T1000 (cell line): ENCODE measurements at regions not wholly inside any gene's neighbourhood (a gene's known extent, or its start where the extent isn't known, plus 50 kb on each side); places are given as distances from the start of the nearest gene placed in this dataset.

Source experiments
- DNase-seq: peaks from one replicate; lab custom pipeline; 2025; ENCODE audit warnings: mixed read lengths; lab: John Stamatoyannopoulos, UW

- DNase-seq = no peak
Measured at GRCh38 chr9:89911721-89912604, 307.2 kb downstream of the GADD45G start.

GRCh38 chr9:89912605-89912953 is 307.8 kb downstream of the GADD45G start:
- DNase-seq = no peak

- DNase-seq = no peak
Measured at GRCh38 chr9:89915187-89915586, 310.4 kb downstream of the GADD45G start.

GRCh38 chr9:89916001-89916597 is 311.3 kb downstream of the GADD45G start:
- no peak for DNase-seq

GRCh38 chr9:89917861-89918260 is 313.0 kb downstream of the GADD45G start:
- no peak for DNase-seq

GRCh38 chr9:89919171-89919681 is 314.4 kb downstream of the GADD45G start:
- DNase-seq = no peak

- DNase-seq = no peak
Measured at GRCh38 chr9:89920131-89920530, 315.3 kb downstream of the GADD45G start.

GRCh38 chr9:89920951-89921350 is 316.1 kb downstream of the GADD45G start:
- DNase-seq = no peak

- DNase-seq = no peak
Measured at GRCh38 chr9:89922099-89922498, 317.3 kb downstream of the GADD45G start.

GRCh38 chr9:89923174-89923573 is 318.4 kb downstream of the GADD45G start:
- no peak for DNase-seq

GRCh38 chr9:89923961-89924504 is 319.2 kb downstream of the GADD45G start:
- DNase-seq = no peak

GRCh38 chr9:89924611-89925010 is 319.8 kb downstream of the GADD45G start:
- no peak for DNase-seq

- no peak for DNase-seq
Measured at GRCh38 chr9:89926167-89926566, 321.4 kb downstream of the GADD45G start.

GRCh38 chr9:89926691-89927220 is 321.9 kb downstream of the GADD45G start:
- no peak for DNase-seq

- DNase-seq = no peak
Measured at GRCh38 chr9:89928106-89928505, 323.3 kb downstream of the GADD45G start.

- no peak for DNase-seq
Measured at GRCh38 chr9:89928521-89929275, 323.9 kb downstream of the GADD45G start.

GRCh38 chr9:89929315-89929672 is 324.5 kb downstream of the GADD45G start:
- no peak for DNase-seq

- DNase-seq = no peak
Measured at GRCh38 chr9:89929673-89930480, 325.1 kb downstream of the GADD45G start.

GRCh38 chr9:89933578-89933977 is 328.8 kb downstream of the GADD45G start:
- DNase-seq = no peak

- no peak for DNase-seq
Measured at GRCh38 chr9:89935115-89935514, 330.3 kb downstream of the GADD45G start.

GRCh38 chr9:89935801-89936200 is 331.0 kb downstream of the GADD45G start:
- no peak for DNase-seq
